Stimulated activated CD4-positive, alpha-beta T cell treated with anti-CD3 and anti-CD28 coated beads, TNF-alpha, amount 100 ng/mL, for 24 hours (primary cell): ENCODE measurements at regions not wholly inside any gene's neighbourhood (a gene's known extent, or its start where the extent isn't known, plus 50 kb on each side); places are given as distances from the start of the nearest gene placed in this dataset.
"Not testable (repeated sequence)": the region's sequence is repeated elsewhere in the genome, so short reads cannot be mapped to it uniquely, and the experiment has no call there.

Experiments
- DNase-seq, 3 experiments: peaks; one replicate each; pipeline ENCODE4 v3.0.0-alpha.2; 2020; ENCODE audit warnings: low read depth in 3 of 3

- not testable (repeated sequence) for DNase-seq
Measured at GRCh38 chr1:25171013-25171412, 61.3 kb downstream of the SYF2 start.

- no peak for DNase-seq
Measured at GRCh38 chr1:25170439-25170838, 61.9 kb downstream of the SYF2 start.

- no peak for DNase-seq
Measured at GRCh38 chr1:25169610-25170009, 62.7 kb downstream of the SYF2 start.

GRCh38 chr1:25169168-25169567, 63.1 kb downstream of the SYF2 start:
- no peak for DNase-seq

- no peak for DNase-seq
Measured at GRCh38 chr1:25168193-25169071, 63.9 kb downstream of the SYF2 start.

- DNase-seq: no peak
Measured at GRCh38 chr1:25167269-25168192, 64.8 kb downstream of the SYF2 start.

- DNase-seq: no peak
Measured at GRCh38 chr1:25166847-25167246, 65.5 kb downstream of the SYF2 start.

GRCh38 chr1:25163986-25164385, 68.3 kb downstream of the SYF2 start:
- DNase-seq: no peak

- DNase-seq: no peak
Measured at GRCh38 chr1:25161981-25162380, 70.3 kb downstream of the SYF2 start.

- DNase-seq: no peak
Measured at GRCh38 chr1:25157846-25158245, 74.5 kb downstream of the SYF2 start.

- no peak for DNase-seq
Measured at GRCh38 chr1:25150985-25151495, 81.3 kb downstream of the SYF2 start.

GRCh38 chr1:25148673-25149300, 83.5 kb downstream of the SYF2 start:
- DNase-seq: no peak

- no peak for DNase-seq
Measured at GRCh38 chr1:25146451-25146855, 85.8 kb downstream of the SYF2 start.

GRCh38 chr1:25145775-25146393, 86.4 kb downstream of the SYF2 start:
- DNase-seq: no peak

- DNase-seq: no peak
Measured at GRCh38 chr1:25140073-25140797, 92.1 kb downstream of the SYF2 start.

GRCh38 chr1:25137521-25138395, 94.5 kb downstream of the SYF2 start:
- no peak for DNase-seq

- no peak for DNase-seq
Measured at GRCh38 chr1:25137106-25137505, 95.2 kb downstream of the SYF2 start.

- DNase-seq: no peak
Measured at GRCh38 chr1:25135909-25136308, 96.4 kb downstream of the SYF2 start.

GRCh38 chr1:25134801-25135461, 97.4 kb downstream of the SYF2 start:
- DNase-seq: no peak
